AG04450 (cell line): ENCODE measurements at regions not wholly inside any gene's neighbourhood (a gene's known extent, or its start where the extent isn't known, plus 50 kb on each side); places are given as distances from the start of the nearest gene placed in this dataset.

Experiments
- CTCF ChIA-PET: fragments of 300-600, 350-600 bp; formaldehyde crosslinking; extraction: SDS; loops from one replicate; lab custom pipeline; 2022; ENCODE audit warnings: antibody characterized with exemption, inconsistent platforms; lab: Charles Lee
- POLR2A ChIA-PET: fragments of 350-600 bp; formaldehyde crosslinking; extraction: SDS; loops from one replicate; lab custom pipeline; 2021; ENCODE audit warnings: antibody characterized with exemption, inconsistent platforms; lab: Yijun Ruan, JAX
- DNase-seq: peaks from one replicate; pipeline ENCODE4 v3.0.0-alpha.2; 2011; ENCODE audit warnings: low read depth, low spot score
- H3K27ac ChIP-seq: one replicate; pipeline ENCODE4 v1.5.1; 2012; ENCODE audit warnings: low read depth, low read length, control low read depth
- H3K27me3 ChIP-seq: one replicate; pipeline ENCODE4 v1.6.0; 2012; ENCODE audit warnings: low read length; ENCODE audit not compliant: control insufficient read depth, insufficient read depth
- H3K4me3 ChIP-seq: 2 replicates; pipeline ENCODE4 v1.5.1; 2011; ENCODE audit warnings: mild to moderate bottlenecking, low read depth, low read length, control low read depth
- H3K9me3 ChIP-seq: 2 replicates; pipeline ENCODE4 v1.5.1; 2012; ENCODE audit warnings: low read length; ENCODE audit not compliant: control insufficient read depth, insufficient read depth
- TF ChIP-seq, protein P1 (sequence below): IDR thresholded peaks from 2 replicates; pipeline ENCODE4 v1.5.1; 2011; ENCODE audit warnings: low read depth, low read length, control low read depth, inconsistent platforms

DNA sequence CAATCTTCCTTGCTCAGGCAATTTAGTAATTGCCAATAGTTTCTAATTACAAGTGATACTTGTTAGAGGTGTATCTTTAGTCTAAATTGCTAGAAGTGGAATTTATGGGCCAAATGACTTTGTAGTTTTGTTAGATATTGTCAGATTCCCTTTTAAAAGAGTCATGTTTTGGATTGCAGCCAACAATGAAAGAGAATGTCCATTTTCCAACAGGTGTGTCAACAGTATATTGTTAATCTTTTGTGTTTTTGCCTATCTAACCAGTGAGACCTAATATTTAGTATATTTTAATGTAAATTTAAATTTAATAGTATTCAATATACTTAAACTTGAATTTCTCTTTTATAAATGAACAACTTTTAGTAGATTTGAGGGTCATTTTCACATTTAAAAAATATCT lies 259.4 kb upstream of the ETAA1 start:
- no peaks in the 10 kb centered on the region for H3K9me3 ChIP-seq
- TF ChIP-seq, protein P1, sequence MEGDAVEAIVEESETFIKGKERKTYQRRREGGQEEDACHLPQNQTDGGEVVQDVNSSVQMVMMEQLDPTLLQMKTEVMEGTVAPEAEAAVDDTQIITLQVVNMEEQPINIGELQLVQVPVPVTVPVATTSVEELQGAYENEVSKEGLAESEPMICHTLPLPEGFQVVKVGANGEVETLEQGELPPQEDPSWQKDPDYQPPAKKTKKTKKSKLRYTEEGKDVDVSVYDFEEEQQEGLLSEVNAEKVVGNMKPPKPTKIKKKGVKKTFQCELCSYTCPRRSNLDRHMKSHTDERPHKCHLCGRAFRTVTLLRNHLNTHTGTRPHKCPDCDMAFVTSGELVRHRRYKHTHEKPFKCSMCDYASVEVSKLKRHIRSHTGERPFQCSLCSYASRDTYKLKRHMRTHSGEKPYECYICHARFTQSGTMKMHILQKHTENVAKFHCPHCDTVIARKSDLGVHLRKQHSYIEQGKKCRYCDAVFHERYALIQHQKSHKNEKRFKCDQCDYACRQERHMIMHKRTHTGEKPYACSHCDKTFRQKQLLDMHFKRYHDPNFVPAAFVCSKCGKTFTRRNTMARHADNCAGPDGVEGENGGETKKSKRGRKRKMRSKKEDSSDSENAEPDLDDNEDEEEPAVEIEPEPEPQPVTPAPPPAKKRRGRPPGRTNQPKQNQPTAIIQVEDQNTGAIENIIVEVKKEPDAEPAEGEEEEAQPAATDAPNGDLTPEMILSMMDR: no peak
- ChIA-PET POLR2A (no interaction called here), CTCF (no interaction called here)
- H3K27ac ChIP-seq: no peak overlapping the region
- no peaks in the 10 kb centered on the region for H3K27me3 ChIP-seq
- no peak overlapping the region for H3K4me3 ChIP-seq
- DNase-seq: no peak

DNA sequence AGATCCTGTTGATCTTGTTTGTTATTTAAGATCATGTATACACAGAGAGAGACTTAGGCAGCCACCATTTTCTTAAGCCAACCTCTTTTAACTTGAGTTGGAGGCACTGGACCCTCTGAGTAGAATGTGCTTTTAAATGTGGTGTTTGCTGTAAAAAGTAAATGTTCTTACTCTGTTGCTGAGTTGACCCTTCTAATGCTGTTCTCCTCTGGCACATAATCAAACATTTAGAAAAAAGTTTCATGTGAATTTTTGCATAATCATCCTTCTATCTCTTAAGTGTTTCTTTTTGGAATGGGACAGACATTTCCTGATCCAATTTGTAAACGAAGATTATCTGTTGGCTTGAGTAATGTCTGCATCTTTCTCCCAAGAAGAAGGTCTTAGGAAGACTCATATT lies 255.1 kb upstream of the ETAA1 start:
- Histone ChIP-seq H3K27ac (no peak overlapping the region), H3K9me3 (no peaks in the 10 kb centered on the region), H3K4me3 (no peak overlapping the region), H3K27me3 (no peaks in the 10 kb centered on the region)
- TF ChIP-seq, protein P1: no peak
- no peak for DNase-seq
- CTCF ChIA-PET: interaction anchor here (0.6 kb wide), 1 partner anchor 274 kb away, joined by 3 read pairs; no protein-coding TSS in a partner anchor
- POLR2A ChIA-PET: no interaction called here

DNA sequence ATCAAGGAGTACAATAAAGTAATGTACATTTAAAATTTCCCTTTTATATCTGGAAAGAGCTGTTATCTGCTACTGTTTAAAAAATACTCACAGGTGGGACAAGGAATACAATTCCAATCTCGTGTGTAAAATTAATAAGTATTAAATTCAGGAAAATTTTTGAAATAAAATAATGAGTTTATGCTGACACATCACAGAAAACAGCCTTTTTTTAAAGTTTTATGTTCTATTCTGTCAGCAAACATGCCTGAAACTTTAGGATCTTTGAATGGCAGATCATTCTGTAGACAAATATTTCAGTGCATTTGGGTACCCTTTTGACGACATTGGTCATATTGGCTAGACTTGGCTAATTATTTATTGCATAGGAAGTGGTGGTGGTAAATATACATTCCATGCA lies 254.4 kb upstream of the ETAA1 start:
- no peak overlapping the region for H3K27ac ChIP-seq
- ChIA-PET POLR2A (no interaction called here), CTCF (interaction anchor here (0.6 kb wide), 1 partner anchor 274 kb away, joined by 3 read pairs; no protein-coding TSS in a partner anchor)
- TF ChIP-seq, protein P1: no peak
- no peaks in the 10 kb centered on the region for H3K9me3 ChIP-seq
- no peak overlapping the region for H3K4me3 ChIP-seq
- H3K27me3 ChIP-seq: no peaks in the 10 kb centered on the region
- no peak for DNase-seq

DNA sequence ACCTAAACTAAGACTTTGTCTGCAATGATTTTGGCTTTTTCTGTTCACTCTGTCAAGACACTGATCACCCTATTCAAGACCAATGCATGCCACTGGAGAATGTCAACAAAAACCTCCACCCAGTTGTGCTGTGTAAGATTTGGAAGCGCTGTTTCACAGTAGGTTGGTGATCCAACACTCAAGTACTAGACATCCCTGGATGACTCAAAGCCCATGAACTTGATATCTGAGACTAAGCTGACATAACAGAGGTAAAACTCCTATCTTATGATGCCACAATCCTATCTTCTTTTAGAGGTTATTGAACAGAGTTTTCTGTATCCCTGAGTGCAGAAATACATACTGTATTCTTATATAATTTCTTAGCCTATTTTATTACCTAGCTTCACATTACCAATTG lies 251.3 kb upstream of the ETAA1 start:
- ChIA-PET CTCF (no interaction called here), POLR2A (no interaction called here)
- Histone ChIP-seq H3K27me3 (no peaks in the 10 kb centered on the region), H3K9me3 (no peaks in the 10 kb centered on the region), H3K4me3 (no peak overlapping the region), H3K27ac (no peak overlapping the region)
- DNase-seq: no peak
- TF ChIP-seq, protein P1: no peak

DNA sequence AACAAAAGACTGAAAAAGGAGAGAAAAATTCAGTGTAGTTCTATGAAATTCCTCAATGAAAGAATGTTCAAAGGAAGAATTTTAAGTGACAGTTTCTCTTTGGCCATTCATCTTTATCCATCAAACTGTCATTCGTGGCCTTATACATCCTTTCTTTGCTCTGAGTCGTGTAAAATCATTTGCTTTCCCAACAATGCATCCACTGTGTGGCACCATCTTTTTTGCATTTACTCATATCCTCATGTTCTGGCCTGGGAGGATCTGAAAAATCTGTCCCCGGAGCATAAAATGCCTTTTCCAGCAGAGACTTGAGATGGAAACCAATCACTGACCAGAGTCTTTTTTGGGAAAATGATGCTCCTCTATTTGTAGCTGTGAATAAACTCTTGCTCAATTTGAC lies 240.3 kb upstream of the ETAA1 start:
- Histone ChIP-seq H3K27ac (no peak overlapping the region), H3K9me3 (no peaks in the 10 kb centered on the region), H3K4me3 (no peak overlapping the region), H3K27me3 (no peaks in the 10 kb centered on the region)
- ChIA-PET POLR2A (no interaction called here), CTCF (no interaction called here)
- no peak for DNase-seq
- TF ChIP-seq, protein P1: no peak
